Cardiac fibroblast (primary cell): ENCODE measurements at regions not wholly inside any gene's neighbourhood (a gene's known extent, or its start where the extent isn't known, plus 50 kb on each side); places are given as distances from the start of the nearest gene placed in this dataset.

Source experiments
- DNase-seq, 2 donors: peaks; one replicate each; pipeline versions ENCODE4 v3.0.0 to v3.0.0-alpha.2; 2010; ENCODE audit warnings: low read depth in 2 of 2
- H3K4me3 ChIP-seq, 2 donors: replicated peaks in 1 of 2; 1 replicate in 1 of 2; 2 replicates in 1 of 2; pipeline ENCODE4 v1.5.1; 2011; ENCODE audit warnings: low read depth in 2 of 2, low read length in 2 of 2, mild to moderate bottlenecking in 2 of 2, moderate library complexity in 1 of 2
- CTCF ChIP-seq: IDR thresholded peaks from one replicate; pipeline ENCODE4 v1.5.1; 2011; ENCODE audit warnings: low read depth, mild to moderate bottlenecking, low read length, inconsistent platforms

- no peak for TF ChIP-seq CTCF
- DNase-seq = no peak
- H3K4me3 ChIP-seq = no peak overlapping the region
Measured at GRCh38 chr12:107406932-107407331, 278.7 kb upstream of the PWP1 start.

- H3K4me3 ChIP-seq = no peak overlapping the region
- DNase-seq = peak; percentile 10 to 69
Measured at GRCh38 chr12:107411792-107412535, 273.6 kb upstream of the PWP1 start.

GRCh38 chr12:107415071-107415470, 270.5 kb upstream of the PWP1 start:
- H3K4me3 ChIP-seq = no peak overlapping the region
- DNase-seq = peak in 1 of 2 donors; percentile 68
- TF ChIP-seq CTCF = no peak

More at GRCh38 chr12:107411792-107412535, 273.6 kb upstream of the PWP1 start:
- no peak for TF ChIP-seq CTCF

GRCh38 chr12:107415834-107416233, 269.8 kb upstream of the PWP1 start:
- H3K4me3 ChIP-seq = no peak overlapping the region
- no peak for DNase-seq
- no peak for TF ChIP-seq CTCF

- TF ChIP-seq CTCF = no peak
- no peak overlapping the region for H3K4me3 ChIP-seq
- no peak for DNase-seq
Measured at GRCh38 chr12:107417004-107417403, 268.6 kb upstream of the PWP1 start.

GRCh38 chr12:107418981-107419380, 266.6 kb upstream of the PWP1 start:
- no peak for TF ChIP-seq CTCF
- DNase-seq = no peak
- no peak overlapping the region for H3K4me3 ChIP-seq

- H3K4me3 ChIP-seq = no peak overlapping the region
- TF ChIP-seq CTCF = no peak
- DNase-seq = no peak
Measured at GRCh38 chr12:107423531-107423930, 262.1 kb upstream of the PWP1 start.
